Activated CD8-positive, alpha-beta memory T cell treated with anti-CD3 and anti-CD28 coated beads, Interleukin-2, amount 10 ng/mL, durations not matched to agents 7 days and 5 days (primary cell): ENCODE measurements at regions not wholly inside any gene's neighbourhood (a gene's known extent, or its start where the extent isn't known, plus 50 kb on each side); places are given as distances from the start of the nearest gene placed in this dataset.

Source experiments
- ATAC-seq: fragments of 150-1000 bp; cut with Tn5 transposase; one replicate; pipeline ENCODE4 v1.10.0; 2021; ENCODE audit warnings: moderate library complexity
- CTCF ChIA-PET: fragments of 350-600 bp; sonication (Branson Sonifier 250); formaldehyde crosslinking; loops from one replicate; lab custom pipeline; 2021; ENCODE audit warnings: antibody characterized with exemption; lab: Charles Lee
- DNase-seq: peaks from one replicate; pipeline ENCODE4 v3.0.0-alpha.2; 2020
- H3K27ac Mint-ChIP-seq: one replicate; pipeline ENCODE4 v1.8.0; 2021; ENCODE audit warnings: mild to moderate bottlenecking, mixed read lengths
- H3K27me3 Mint-ChIP-seq: one replicate; pipeline ENCODE4 v1.8.0; 2021; ENCODE audit warnings: mixed read lengths
- H3K36me3 Mint-ChIP-seq: one replicate; pipeline ENCODE4 v1.8.0; 2021; ENCODE audit warnings: mild to moderate bottlenecking, mixed read lengths
- H3K4me1 Mint-ChIP-seq: one replicate; pipeline ENCODE4 v1.8.0; 2021; ENCODE audit warnings: mixed read lengths
- H3K4me3 Mint-ChIP-seq: one replicate; pipeline ENCODE4 v1.8.0; 2021; ENCODE audit warnings: mild to moderate bottlenecking, moderate library complexity, mixed read lengths
- H3K9me3 Mint-ChIP-seq: one replicate; pipeline ENCODE4 v1.8.0; 2022; ENCODE audit warnings: low read depth, mixed read lengths

GRCh38 chr1:47635111-47635510 is 197.3 kb downstream of the FOXD2 start:
- no peaks in the 10 kb centered on the region for H3K4me1 Mint-ChIP-seq
- no peak overlapping the region for H3K4me3 Mint-ChIP-seq
- H3K27me3 Mint-ChIP-seq = peaks cover 5% of the 10 kb centered on the region
- CTCF ChIA-PET = no interaction called here
- no peak for ATAC-seq
- DNase-seq = no peak
- no peaks in the 10 kb centered on the region for H3K36me3 Mint-ChIP-seq
- H3K27ac Mint-ChIP-seq = no peak overlapping the region
- H3K9me3 Mint-ChIP-seq = no peaks in the 10 kb centered on the region

- Mint-ChIP-seq H3K36me3 (no peaks in the 10 kb centered on the region), H3K27me3 (peaks cover 5% of the 10 kb centered on the region), H3K27ac (no peak overlapping the region), H3K9me3 (no peaks in the 10 kb centered on the region), H3K4me1 (no peaks in the 10 kb centered on the region), H3K4me3 (no peak overlapping the region)
- DNase-seq (no peak), ATAC-seq (no peak)
- CTCF ChIA-PET = no interaction called here
These were observed 197.8 kb downstream of the FOXD2 start for GRCh38 chr1:47635597-47635996.

GRCh38 chr1:47637111-47637685 is 199.4 kb downstream of the FOXD2 start:
- DNase-seq (no peak), ATAC-seq (no peak)
- H3K9me3 Mint-ChIP-seq = no peaks in the 10 kb centered on the region
- H3K36me3 Mint-ChIP-seq = no peaks in the 10 kb centered on the region
- no peak overlapping the region for H3K27ac Mint-ChIP-seq
- no peak overlapping the region for H3K4me3 Mint-ChIP-seq
- H3K27me3 Mint-ChIP-seq = peaks cover 9% of the 10 kb centered on the region
- CTCF ChIA-PET = no interaction called here
- H3K4me1 Mint-ChIP-seq = no peaks in the 10 kb centered on the region

GRCh38 chr1:47638240-47638639 is 200.4 kb downstream of the FOXD2 start:
- peaks cover 12% of the 10 kb centered on the region for H3K27me3 Mint-ChIP-seq
- no peaks in the 10 kb centered on the region for H3K4me1 Mint-ChIP-seq
- DNase-seq (no peak), ATAC-seq (no peak)
- no peaks in the 10 kb centered on the region for H3K36me3 Mint-ChIP-seq
- H3K4me3 Mint-ChIP-seq = no peak overlapping the region
- H3K9me3 Mint-ChIP-seq = no peaks in the 10 kb centered on the region
- no peak overlapping the region for H3K27ac Mint-ChIP-seq
- CTCF ChIA-PET = no interaction called here

- Mint-ChIP-seq H3K27ac (no peak overlapping the region), H3K4me3 (no peak overlapping the region), H3K36me3 (no peaks in the 10 kb centered on the region), H3K9me3 (no peaks in the 10 kb centered on the region), H3K27me3 (peaks cover 12% of the 10 kb centered on the region), H3K4me1 (no peaks in the 10 kb centered on the region)
- CTCF ChIA-PET = no interaction called here
- no peak for DNase-seq
- ATAC-seq = no peak
These were observed 200.9 kb downstream of the FOXD2 start for GRCh38 chr1:47638713-47639112.

GRCh38 chr1:47643306-47644211 is 205.7 kb downstream of the FOXD2 start:
- Mint-ChIP-seq H3K4me1 (no peaks in the 10 kb centered on the region), H3K9me3 (no peaks in the 10 kb centered on the region), H3K27me3 (peaks cover 12% of the 10 kb centered on the region), H3K27ac (no peak overlapping the region), H3K4me3 (no peak overlapping the region), H3K36me3 (no peaks in the 10 kb centered on the region)
- CTCF ChIA-PET = no interaction called here
- DNase-seq (no peak), ATAC-seq (no peak)

- ATAC-seq (no peak), DNase-seq (no peak)
- Mint-ChIP-seq H3K27me3 (peaks cover 16% of the 10 kb centered on the region), H3K27ac (no peak overlapping the region), H3K4me3 (no peak overlapping the region), H3K4me1 (no peaks in the 10 kb centered on the region), H3K36me3 (no peaks in the 10 kb centered on the region), H3K9me3 (no peaks in the 10 kb centered on the region)
- CTCF ChIA-PET = no interaction called here
These were observed 206.3 kb downstream of the FOXD2 start for GRCh38 chr1:47644212-47644573.

GRCh38 chr1:47645151-47645550 is 207.3 kb downstream of the FOXD2 start:
- H3K36me3 Mint-ChIP-seq = no peaks in the 10 kb centered on the region
- H3K4me3 Mint-ChIP-seq = no peak overlapping the region
- CTCF ChIA-PET = no interaction called here

GRCh38 chr1:47646676-47647075 is 208.8 kb downstream of the FOXD2 start:
- H3K4me3 Mint-ChIP-seq = no peak overlapping the region
- CTCF ChIA-PET = no interaction called here
- H3K4me1 Mint-ChIP-seq = no peaks in the 10 kb centered on the region
- H3K36me3 Mint-ChIP-seq = no peaks in the 10 kb centered on the region
- no peak overlapping the region for H3K27ac Mint-ChIP-seq
- H3K27me3 Mint-ChIP-seq = peaks cover 7% of the 10 kb centered on the region
- ATAC-seq (no peak), DNase-seq (no peak)
- no peaks in the 10 kb centered on the region for H3K9me3 Mint-ChIP-seq

More at GRCh38 chr1:47645151-47645550, 207.3 kb downstream of the FOXD2 start:
- ATAC-seq (no peak), DNase-seq (no peak)
- Mint-ChIP-seq H3K9me3 (no peaks in the 10 kb centered on the region), H3K4me1 (no peaks in the 10 kb centered on the region), H3K27ac (no peak overlapping the region), H3K27me3 (peaks cover 10% of the 10 kb centered on the region)

- H3K4me3 Mint-ChIP-seq = no peak overlapping the region
- H3K4me1 Mint-ChIP-seq = no peaks in the 10 kb centered on the region
- peaks cover 5% of the 10 kb centered on the region for H3K27me3 Mint-ChIP-seq
- no peaks in the 10 kb centered on the region for H3K9me3 Mint-ChIP-seq
- ATAC-seq = no peak
- H3K36me3 Mint-ChIP-seq = no peaks in the 10 kb centered on the region
- no peak for DNase-seq
- H3K27ac Mint-ChIP-seq = no peak overlapping the region
- CTCF ChIA-PET = no interaction called here
These were observed 209.5 kb downstream of the FOXD2 start for GRCh38 chr1:47647327-47647845.

- no peak overlapping the region for H3K27ac Mint-ChIP-seq
- DNase-seq = no peak
- H3K36me3 Mint-ChIP-seq = no peaks in the 10 kb centered on the region
- peaks cover 9% of the 10 kb centered on the region for H3K27me3 Mint-ChIP-seq
- no peaks in the 10 kb centered on the region for H3K4me1 Mint-ChIP-seq
- H3K9me3 Mint-ChIP-seq = no peaks in the 10 kb centered on the region
- CTCF ChIA-PET = no interaction called here
- H3K4me3 Mint-ChIP-seq = no peak overlapping the region
- no peak for ATAC-seq
These were observed 212.4 kb downstream of the FOXD2 start for GRCh38 chr1:47650205-47650604.

- no peak overlapping the region for H3K27ac Mint-ChIP-seq
- DNase-seq (no peak), ATAC-seq (no peak)
- H3K27me3 Mint-ChIP-seq = peaks cover 9% of the 10 kb centered on the region
- no peak overlapping the region for H3K4me3 Mint-ChIP-seq
- no peaks in the 10 kb centered on the region for H3K9me3 Mint-ChIP-seq
- H3K4me1 Mint-ChIP-seq = no peaks in the 10 kb centered on the region
- CTCF ChIA-PET = interaction anchor here (0.7 kb wide), 1 partner anchor 18 kb away, joined by 3 read pairs; no protein-coding TSS in a partner anchor
- no peaks in the 10 kb centered on the region for H3K36me3 Mint-ChIP-seq
These were observed 212.8 kb downstream of the FOXD2 start for GRCh38 chr1:47650611-47651010.

GRCh38 chr1:47651311-47652089 is 213.7 kb downstream of the FOXD2 start:
- ATAC-seq = no peak
- Mint-ChIP-seq H3K4me1 (no peaks in the 10 kb centered on the region), H3K27ac (no peak overlapping the region), H3K36me3 (no peaks in the 10 kb centered on the region), H3K9me3 (no peaks in the 10 kb centered on the region), H3K27me3 (peaks cover 17% of the 10 kb centered on the region), H3K4me3 (no peak overlapping the region)
- DNase-seq = no peak
- CTCF ChIA-PET = interaction anchor here (0.7 kb wide), 1 partner anchor 19 kb away, joined by 3 read pairs; no protein-coding TSS in a partner anchor
